ENCODE measurements at regions not wholly inside any gene's neighbourhood (a gene's known extent, or its start where the extent isn't known, plus 50 kb on each side); places are given as distances from the start of the nearest gene placed in this dataset.

- DNase-seq (ENCODE audit: low spot score in 2 of 2): no peak
- 15% methylated on average over 1 of the region's 1 CpG for WGBS
- H3K4me3 ChIP-seq: no peak overlapping the region
- H3K36me3 ChIP-seq: no peaks in the 10 kb centered on the region
- no peaks in the 10 kb centered on the region for H3K27me3 ChIP-seq
- H3K9me3 ChIP-seq: no peaks in the 10 kb centered on the region
- no peak for TF ChIP-seq CTCF (IDR thresholded peaks at IDR 0.05)
- TF ChIP-seq POLR2A (IDR thresholded peaks at IDR 0.05): no peak
- no peak for TF ChIP-seq EP300 (IDR thresholded peaks at IDR 0.05)
- TF ChIP-seq POLR2AphosphoS5 (IDR thresholded peaks at IDR 0.05): no peak
- H3K4me1 ChIP-seq: no peaks in the 10 kb centered on the region
- H3K27ac ChIP-seq: no peak overlapping the region
Observed at GRCh38 chr3:182063742-182064141, 352.0 kb downstream of the SOX2 start.

- H3K9me3 ChIP-seq: no peaks in the 10 kb centered on the region
- TF ChIP-seq POLR2AphosphoS5 (IDR thresholded peaks at IDR 0.05) (no peak), POLR2A (IDR thresholded peaks at IDR 0.05) (no peak), CTCF (IDR thresholded peaks at IDR 0.05) (no peak), EP300 (IDR thresholded peaks at IDR 0.05) (no peak)
- no peak for DNase-seq (ENCODE audit: low spot score in 2 of 2)
- no peaks in the 10 kb centered on the region for H3K36me3 ChIP-seq
- no peaks in the 10 kb centered on the region for H3K27me3 ChIP-seq
- H3K4me1 ChIP-seq: no peaks in the 10 kb centered on the region
- H3K4me3 ChIP-seq: no peak overlapping the region
- H3K27ac ChIP-seq: no peak overlapping the region
- 81% methylated on average over 4 of the region's 4 CpGs for WGBS
Observed at GRCh38 chr3:182067423-182067822, 355.7 kb downstream of the SOX2 start.

- no peaks in the 10 kb centered on the region for H3K36me3 ChIP-seq
Observed at GRCh38 chr3:182078316-182078715, 366.6 kb downstream of the SOX2 start.

GRCh38 chr3:182078929-182079328 is 367.2 kb downstream of the SOX2 start:
- H3K27me3 ChIP-seq: no peaks in the 10 kb centered on the region
- no peak overlapping the region for H3K4me3 ChIP-seq
- H3K4me1 ChIP-seq: no peaks in the 10 kb centered on the region
- H3K27ac ChIP-seq: no peak overlapping the region
- H3K36me3 ChIP-seq: no peaks in the 10 kb centered on the region
- DNase-seq (ENCODE audit: low spot score in 2 of 2): no peak
- no peaks in the 10 kb centered on the region for H3K9me3 ChIP-seq
- no peak for TF ChIP-seq EP300 (IDR thresholded peaks at IDR 0.05)
- no peak for TF ChIP-seq CTCF (IDR thresholded peaks at IDR 0.05)
- TF ChIP-seq POLR2A (IDR thresholded peaks at IDR 0.05): no peak
- no peak for TF ChIP-seq POLR2AphosphoS5 (IDR thresholded peaks at IDR 0.05)
- 74% methylated on average over 5 of the region's 5 CpGs for WGBS

More at GRCh38 chr3:182078316-182078715, 366.6 kb downstream of the SOX2 start:
- Histone ChIP-seq H3K4me1 (no peaks in the 10 kb centered on the region), H3K27ac (no peak overlapping the region), H3K27me3 (no peaks in the 10 kb centered on the region), H3K9me3 (no peaks in the 10 kb centered on the region), H3K4me3 (no peak overlapping the region)
- TF ChIP-seq POLR2AphosphoS5 (IDR thresholded peaks at IDR 0.05): no peak
- TF ChIP-seq POLR2A (IDR thresholded peaks at IDR 0.05): no peak
- no peak for TF ChIP-seq EP300 (IDR thresholded peaks at IDR 0.05)
- no peak for TF ChIP-seq CTCF (IDR thresholded peaks at IDR 0.05)
- DNase-seq (ENCODE audit: low spot score in 2 of 2): no peak
- 69% methylated on average over 3 of the region's 3 CpGs for WGBS

GRCh38 chr3:182081096-182081495 is 369.4 kb downstream of the SOX2 start:
- Histone ChIP-seq H3K4me3 (no peak overlapping the region), H3K4me1 (no peaks in the 10 kb centered on the region), H3K27ac (no peak overlapping the region), H3K36me3 (no peaks in the 10 kb centered on the region), H3K9me3 (no peaks in the 10 kb centered on the region), H3K27me3 (no peaks in the 10 kb centered on the region)
- WGBS: 76% methylated on average over 4 of the region's 4 CpGs
- TF ChIP-seq CTCF (IDR thresholded peaks at IDR 0.05): no peak
- no peak for TF ChIP-seq EP300 (IDR thresholded peaks at IDR 0.05)
- no peak for TF ChIP-seq POLR2AphosphoS5 (IDR thresholded peaks at IDR 0.05)
- no peak for TF ChIP-seq POLR2A (IDR thresholded peaks at IDR 0.05)
- DNase-seq (ENCODE audit: low spot score in 2 of 2): no peak

All from suprapubic skin (tissue), 4 donors.